NCI-H226 (cell line): ENCODE measurements at regions not wholly inside any gene's neighbourhood (a gene's known extent, or its start where the extent isn't known, plus 50 kb on each side); places are given as distances from the start of the nearest gene placed in this dataset.
"Not testable (repeated sequence)": the region's sequence is repeated elsewhere in the genome, so short reads cannot be mapped to it uniquely, and the experiment has no call there.

ENCODE experiments used
- DNase-seq: peaks from one replicate; pipeline ENCODE4 v3.0.0-alpha.2; 2015

DNA sequence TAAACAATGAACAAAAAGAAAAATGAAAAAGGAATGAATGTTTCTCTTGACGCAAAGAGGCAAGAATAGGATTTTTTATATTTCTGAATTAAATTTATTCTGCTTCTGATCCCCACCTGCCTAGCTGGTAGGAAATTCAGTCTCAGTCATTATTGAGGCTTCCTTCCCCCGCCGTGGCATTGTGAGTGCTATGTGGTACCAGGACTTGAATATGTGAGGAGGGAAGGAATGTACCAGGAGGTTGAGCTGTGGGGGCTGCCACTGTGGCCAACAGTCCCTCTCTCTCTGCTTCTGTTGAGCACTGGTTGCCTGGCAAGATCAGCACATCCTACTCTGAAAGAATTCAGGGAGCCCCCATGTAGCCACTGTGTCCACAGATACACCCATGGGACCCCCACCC, 368.1 kb upstream of the JARID2 start:
- DNase-seq, result peak; percentile 18

DNA sequence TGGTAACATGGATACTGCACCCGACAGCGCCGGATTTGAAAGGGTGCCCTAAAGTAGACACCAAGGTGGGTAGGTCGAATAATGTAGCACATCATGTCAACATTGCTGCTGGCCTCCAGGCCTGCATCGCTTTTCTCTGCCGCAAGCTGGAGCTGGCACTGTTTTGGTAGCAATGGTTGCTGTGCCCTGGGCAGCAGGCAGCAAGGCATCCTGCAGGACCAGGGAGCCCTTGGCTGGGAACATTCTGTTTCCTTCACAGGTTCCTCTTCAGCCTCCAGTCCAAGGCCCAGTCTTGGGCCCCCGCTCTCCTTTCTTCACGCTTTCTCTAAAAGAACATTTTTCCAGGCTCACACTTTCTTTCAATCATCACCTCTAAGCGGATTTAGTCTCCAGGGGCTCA, 365.8 kb upstream of the JARID2 start:
- no peak for DNase-seq

DNA sequence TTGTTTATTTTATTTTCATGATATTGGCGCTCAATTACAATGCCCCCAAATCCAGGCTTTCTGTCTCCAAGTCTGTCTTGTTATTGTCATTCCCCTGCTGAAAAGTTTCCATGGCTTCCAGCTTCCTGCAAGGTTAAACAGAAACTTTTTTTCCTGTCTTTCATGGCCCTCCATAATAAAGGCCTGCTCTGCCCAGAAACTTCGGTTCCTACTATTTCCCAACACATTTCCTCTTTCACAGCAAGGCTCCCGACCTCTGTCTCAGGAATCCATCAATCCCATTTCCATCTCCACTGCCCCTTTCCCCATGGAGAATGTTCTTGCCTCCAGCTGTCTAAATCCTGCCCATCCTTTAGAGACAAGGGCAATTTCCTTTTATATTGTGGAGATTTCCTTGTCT, 365.2 kb upstream of the JARID2 start:
- DNase-seq, result no peak

DNA sequence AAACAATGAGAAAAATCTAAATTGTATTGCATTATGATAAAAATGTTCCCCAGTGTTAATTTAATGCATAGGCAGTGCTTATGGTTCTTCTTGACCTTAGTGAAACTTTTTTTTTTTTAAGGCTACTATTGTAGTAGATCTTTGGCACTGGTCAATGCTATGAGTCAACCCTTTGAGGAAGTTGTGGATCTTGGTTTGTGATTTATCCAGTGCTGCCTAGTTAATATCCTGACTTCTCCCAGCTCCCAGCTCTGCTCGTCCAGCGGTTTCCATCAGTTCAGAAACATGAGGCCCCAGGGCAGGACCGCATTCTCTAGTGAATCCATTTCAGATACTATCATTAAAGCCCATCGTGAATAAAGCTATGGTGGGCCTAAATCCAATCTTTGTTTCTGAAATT, 364.5 kb upstream of the JARID2 start:
- DNase-seq, result peak; percentile 61

DNA sequence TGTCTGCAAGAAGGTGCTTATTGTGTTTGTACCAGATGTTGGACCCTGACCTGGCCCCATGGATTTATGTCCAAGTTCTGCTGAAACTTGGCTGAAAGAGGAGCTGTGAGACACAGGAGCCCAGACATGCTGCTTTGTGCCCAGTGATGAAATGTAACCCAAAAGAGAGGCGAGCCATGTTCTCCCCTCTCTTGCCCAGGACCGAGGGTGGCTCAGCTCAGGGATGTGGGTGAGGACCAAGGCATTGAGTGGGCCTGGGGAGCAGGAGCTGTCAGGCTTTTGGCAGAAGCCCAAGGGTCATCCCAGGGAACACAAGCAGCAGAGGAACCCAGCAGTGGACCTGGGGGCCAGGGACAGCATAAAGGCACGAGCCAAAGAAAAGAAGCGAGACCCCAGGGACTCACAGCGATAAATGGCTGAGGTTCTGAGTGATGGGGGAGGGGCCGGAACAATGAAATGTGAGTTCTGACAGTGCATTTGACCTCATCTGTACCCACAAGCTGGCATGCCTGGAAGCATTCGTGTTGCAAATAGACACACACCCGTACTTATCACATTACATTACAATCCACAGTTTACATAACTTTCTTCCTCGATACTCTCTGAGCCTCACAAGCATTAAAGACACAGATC, 363.4 kb upstream of the JARID2 start:
- DNase-seq, result peak; percentile 14

DNA sequence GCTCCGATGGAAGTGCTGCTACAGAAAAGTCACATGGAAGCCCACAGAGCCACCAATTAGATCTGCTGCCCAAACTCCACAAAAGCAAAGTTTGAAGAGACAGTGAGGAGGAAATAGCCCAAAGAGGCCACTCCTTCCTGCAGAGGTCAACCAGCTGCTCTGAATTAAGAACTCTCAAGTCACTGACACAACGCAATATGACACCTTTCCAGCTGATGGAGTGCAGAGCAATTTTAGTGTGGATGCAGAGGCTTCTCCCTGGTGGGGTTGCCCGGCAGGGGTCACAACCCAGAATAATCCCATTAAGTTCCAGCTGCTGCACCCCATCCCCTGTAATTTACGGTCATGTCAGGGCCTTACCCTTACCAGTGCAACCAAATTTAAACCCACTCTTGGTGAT, 361.9 kb upstream of the JARID2 start:
- DNase-seq, result no peak

DNA sequence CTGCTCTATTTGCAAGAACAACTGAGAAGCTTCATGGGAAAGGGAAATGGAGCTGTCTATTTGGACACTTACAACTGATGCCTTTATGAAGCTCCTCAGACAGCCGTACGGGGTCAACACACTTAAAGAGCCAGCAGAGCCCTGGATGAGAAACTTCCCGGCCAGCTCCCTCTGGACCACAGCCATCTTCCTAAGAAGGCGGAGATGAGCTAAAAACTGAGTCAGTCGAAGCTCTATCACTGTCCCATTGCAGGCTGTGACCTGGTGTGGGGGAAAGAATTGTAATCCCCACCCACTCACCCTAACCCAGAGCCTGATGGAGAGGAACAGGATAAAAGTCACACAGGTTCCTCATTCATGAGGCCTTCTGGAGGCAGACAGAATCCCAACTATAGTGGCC, 360.4 kb upstream of the JARID2 start:
- no peak for DNase-seq

DNA sequence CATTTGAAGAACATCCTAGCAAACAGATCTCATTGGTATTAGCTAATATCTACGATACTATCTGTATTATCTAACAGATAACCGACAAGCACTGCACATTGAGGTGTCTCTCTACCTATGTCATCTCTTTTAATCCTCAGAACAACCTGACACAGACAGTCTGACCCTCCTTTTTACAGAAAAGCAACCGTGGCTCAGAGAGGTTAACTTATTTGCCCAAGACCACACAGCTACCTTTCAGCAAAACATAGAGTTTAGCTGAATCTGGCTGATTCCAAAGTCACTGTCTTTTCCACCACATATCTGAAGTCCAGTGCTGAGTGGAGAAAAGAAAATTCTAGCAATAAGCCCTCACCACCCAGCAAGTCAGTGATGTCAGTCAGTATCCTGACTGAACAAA, 358.7 kb upstream of the JARID2 start:
- DNase-seq, result no peak

DNA sequence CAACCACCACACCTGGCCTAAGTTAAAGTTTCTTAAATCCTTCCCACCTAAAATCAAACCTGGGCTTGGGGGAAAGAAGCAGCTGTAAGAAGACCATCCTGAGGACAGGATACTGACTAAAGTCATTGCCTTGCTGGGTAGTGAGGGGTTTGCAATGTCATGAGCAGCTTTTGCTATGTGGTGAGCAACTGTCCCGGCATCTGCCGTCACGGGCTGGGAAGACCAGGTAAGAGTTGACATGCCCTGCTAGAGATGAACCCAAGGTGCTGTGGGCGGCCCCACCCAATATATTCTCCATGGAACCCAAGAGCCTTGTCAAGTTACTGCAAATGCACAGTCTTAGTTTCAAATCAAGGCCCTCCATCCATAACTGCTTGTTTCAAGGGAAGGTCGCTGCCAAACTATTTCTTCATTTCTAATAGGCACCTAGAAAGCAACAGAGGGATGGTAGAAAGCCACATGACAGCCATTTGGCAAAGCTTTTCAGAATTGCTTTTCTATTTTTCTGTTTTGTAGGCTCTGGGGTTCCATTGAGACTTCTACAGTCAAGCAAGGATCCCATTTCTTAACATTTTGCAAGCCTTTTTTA, 357.8 kb upstream of the JARID2 start:
- DNase-seq, result no peak

DNA sequence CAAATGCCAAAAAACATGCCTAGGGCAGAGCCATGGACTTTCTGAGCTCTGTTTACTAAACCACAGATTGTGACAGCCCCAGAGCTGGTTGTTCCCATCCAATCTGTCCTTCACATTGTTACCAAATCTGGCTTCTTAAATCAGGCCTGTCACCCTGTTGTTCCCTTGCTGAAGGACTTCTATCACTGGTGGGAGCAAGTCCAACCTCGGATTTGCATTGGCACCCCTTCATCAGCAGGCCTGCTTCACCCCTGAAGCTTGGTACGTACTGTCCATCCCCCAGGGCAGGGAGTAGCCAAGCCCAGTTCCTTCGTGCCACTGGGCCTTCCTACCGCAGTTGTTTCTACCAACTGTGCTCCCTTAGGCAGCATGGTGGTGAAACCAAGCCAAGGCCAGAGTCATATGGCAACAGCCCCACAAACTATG, 357.3 kb upstream of the JARID2 start:
- no peak for DNase-seq

DNA sequence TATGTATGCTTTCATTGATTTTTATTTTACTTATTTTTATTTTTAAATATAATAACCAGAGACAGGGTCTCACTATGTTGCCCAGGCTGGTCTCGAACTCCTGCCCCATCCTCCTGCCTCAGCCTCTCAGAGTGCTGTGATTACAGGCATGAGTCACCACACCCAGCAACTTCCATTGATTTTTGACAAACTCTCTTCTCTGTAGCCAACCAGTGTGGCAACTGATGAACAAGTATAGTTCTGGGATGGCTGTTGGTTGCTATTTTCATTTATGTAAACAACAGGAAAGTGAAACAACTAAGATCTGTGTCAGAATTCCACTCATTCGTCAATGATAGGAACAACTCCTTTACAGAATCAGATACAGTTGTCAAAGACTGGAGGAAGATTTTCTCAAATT, 356.7 kb upstream of the JARID2 start:
- no peak for DNase-seq

DNA sequence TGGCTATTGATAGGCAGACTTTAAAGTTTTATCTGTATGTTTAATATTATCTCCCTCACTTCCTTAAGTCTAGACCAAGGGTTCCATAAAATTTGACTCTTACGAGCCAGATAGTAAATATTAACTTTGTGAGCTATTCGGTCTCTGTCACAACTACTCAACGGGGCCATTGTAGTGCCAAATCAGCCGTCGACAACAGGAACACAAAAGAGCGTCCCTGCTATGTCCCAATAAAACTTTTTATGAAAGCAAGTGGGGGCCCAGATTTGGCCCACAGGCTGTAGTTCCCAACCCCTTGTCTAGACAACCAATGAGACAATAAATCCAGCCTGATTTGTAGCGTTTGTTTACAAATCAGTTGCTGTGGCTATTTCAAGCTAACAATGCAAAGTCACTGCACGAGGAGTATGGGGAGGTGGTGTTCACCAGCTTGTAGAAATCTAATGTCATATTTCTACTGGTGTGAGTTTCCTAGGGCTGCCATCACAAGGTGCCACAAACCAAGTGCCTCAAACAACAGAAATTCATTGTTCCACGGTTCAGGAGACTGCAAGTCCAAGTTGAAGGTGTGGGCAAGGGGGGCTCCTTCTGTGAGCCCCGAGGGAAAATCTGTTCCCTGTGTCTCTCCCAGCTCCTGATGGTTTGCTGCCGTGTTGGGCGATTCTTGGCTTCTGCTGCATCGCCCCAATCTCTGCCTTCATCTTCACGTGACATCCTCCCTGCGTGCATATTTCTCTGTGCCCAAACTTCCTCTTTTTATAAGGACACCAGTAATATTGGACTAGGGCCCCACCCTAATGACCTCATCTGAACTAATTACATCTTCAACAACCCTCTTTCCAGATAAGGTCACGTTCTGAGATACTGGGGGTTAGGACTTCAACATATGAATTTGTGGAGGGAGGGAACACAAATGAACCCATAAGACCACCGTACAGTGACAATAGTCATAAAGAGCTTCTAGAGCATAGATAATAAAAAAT, 356.0 kb upstream of the JARID2 start:
- DNase-seq, result no peak

DNA sequence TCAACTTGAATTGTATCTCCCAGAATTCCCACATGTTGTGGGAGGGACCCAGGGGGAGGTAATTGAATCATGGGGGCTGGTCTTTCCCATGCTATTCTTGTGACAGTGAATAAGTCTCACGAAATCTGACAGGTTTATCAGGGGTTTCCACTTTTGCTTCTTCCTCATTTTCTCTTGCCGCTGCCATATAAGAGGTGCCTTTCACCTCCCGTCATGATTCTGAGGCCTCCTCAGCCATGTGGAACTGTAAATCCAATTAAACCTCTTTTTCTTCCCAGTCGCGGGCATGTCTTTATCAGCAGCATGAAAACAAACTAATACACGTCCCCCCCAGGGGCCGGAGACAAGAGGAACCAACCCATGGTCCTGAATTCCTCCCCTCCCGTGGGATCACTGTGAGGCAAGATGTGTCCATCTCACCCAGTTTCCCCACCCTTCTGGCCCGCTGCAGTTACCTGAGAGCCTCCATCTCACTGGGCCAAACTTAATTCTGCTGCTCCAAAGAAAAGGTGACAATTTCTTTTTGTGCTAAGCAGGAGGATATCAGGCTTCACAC, 354.0 kb upstream of the JARID2 start:
- not testable (repeated sequence) for DNase-seq

DNA sequence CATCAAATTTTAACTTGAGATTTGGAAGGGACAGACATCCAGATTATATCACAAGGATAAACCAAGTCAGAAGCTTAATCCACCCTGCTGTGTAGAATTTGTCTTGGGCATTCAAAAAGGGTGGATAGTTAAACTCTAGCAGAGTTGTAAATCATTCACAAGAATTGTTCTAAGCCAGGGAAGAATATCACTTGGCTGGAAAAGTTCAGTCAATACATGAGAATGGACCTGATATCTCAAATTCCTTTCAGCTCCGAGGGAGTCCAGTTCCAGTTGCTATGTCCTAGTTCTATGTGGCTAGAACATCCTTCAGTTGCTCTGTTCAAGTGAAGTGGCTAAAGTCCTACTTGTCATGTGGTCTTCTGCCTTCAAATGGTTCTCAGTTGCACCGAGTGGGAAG, 351.8 kb upstream of the JARID2 start:
- DNase-seq, result no peak

DNA sequence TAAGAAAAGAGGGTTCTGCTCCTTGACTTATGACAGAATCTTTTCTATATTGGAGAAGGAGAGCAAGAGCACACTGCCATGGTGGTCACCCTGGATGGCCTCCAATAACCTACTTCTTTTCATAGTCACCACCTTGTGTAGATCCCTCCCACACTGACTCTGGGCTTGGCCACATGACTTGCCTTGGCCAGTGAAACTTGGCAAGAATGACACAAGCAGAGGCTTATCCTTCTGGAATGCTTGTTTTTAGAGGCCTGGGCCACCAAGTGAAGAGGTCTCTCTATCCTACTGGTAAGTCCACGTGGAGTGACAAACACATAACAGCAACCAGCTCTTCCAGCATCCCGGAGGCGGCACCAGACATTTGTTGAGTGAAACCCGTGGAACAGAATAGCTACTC, 349.4 kb upstream of the JARID2 start:
- DNase-seq, result no peak

DNA sequence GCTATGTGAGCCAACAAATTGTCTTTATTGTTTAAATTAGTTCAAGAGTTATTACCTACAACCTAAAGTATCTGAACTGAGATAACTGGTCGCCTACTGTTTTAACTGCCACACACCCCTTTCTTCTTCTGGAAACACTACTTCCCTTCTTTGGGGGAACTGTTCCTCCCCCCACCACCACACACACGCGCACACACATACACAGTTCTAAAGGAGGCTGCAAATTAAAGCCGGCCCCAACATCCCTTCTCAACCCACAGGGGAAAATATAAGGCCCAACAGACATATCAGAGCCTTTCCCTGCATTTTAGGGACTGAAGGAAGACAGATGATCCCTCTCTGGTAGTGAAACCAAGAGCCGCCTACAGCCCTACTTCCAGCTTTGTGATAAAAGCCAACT, 348.0 kb upstream of the JARID2 start:
- no peak for DNase-seq

DNA sequence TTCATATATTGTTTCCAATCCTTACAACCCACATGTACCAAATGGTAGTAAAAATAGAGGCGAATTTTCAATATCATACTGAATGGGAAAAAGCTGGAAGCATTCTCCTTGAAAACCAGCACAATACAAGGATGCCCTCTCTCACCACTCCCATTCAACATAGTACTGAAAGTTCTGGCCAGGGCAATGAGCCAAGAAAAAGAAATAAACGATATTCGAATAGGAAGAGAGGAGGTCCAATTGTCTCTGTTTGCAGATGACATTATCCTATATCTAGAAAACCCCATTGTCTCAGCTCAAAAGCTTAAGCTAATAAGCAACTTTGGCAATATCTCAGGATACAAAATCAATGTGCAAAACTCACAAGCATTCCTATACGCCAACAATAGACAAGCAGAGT, 346.4 kb upstream of the JARID2 start:
- not testable (repeated sequence) for DNase-seq

DNA sequence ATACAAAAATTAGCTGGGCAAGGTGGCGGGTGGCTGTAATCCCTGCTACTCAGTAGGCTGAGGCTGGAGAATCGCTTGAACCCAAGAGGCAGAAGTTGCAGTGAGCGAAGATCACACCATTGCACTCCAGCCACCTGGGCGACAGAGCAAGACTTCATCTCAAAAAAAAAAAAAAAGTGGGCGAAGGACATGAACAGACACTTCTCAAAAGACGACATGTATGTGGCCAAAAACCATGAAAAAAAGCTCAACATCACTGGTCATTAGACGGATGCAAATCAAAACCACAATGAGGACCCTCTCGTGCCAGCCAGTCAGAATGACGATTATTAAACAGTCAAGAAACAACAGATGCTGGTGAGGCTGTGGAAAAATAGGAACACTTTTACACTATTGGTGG, 344.9 kb upstream of the JARID2 start:
- DNase-seq, result no peak

DNA sequence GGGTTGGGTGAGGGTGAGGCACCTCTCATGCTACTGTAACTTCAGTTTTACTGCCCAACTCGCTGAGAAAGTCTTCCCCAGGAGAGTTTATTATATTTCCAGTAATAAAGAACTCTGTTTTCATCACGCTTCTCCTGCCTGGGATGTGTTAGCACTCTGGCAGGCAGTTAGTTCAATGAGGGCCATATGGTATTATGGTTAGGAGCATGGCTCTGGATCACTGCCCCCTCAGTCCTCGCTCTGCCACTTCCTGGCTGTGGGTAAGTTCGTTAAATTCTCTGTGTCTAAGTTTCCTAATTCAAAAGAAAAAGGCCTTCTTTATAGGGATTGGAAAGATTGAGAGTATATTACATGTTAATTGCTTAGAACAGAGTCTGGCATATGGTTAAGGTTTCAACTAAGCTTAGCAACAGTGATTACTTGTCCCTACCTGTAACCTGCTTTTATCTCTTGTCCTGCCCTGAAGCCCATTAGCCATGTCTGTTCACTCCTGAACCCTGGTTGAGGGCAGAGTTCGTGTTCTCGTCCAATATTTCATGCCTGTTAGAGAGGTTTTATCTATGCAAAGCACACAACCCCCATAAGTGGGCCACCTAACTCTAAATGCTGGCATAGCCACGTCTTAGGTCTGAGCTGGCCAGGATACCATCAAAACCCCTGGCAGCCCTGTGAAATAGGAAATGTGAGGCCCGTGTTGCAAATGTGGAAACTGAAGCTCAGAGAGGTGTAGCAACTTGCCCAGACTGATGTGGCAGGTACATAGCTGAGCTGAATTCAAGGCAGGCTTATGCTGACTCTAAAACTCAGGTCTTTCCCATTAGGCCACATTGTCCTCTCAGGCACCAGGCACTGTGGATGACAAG, 342.5 kb upstream of the JARID2 start:
- no peak for DNase-seq

DNA sequence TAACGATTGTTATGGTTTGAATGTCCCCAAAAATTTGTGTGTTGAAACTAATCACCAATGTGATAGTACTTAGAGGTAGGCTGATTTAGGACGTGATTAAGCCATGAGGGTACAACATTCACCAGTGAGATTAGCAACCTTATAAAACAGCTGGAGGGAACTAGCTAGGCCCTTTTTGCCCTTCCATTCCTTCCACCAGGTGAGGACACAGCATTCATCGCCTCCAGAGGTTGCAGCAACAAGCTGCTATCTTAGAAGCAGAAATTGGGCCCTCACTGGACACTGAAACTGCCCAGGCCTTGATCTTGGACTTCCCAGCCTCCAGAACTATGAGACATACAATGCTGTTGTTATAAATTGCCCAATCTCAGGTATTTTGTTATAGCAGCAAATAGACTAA, 340.7 kb upstream of the JARID2 start:
- no peak for DNase-seq

DNA sequence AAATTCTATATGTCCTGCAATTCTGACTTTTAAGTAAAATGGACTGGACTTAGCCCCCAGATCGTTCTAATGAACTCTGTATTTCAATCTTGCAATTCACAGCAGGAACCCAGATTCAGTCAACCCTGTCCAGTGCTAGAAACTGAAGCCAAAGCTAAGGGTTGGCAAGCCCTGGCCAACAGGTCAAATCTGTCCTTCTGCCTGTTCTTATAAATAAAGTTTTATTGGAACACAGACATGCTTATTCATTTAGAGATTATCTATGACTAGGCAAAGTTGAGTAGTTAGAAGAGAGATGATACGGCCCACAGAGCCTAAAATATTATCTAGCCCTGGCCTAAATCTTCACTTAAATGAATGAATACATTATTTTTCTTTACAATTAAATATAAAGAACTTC, 339.2 kb upstream of the JARID2 start:
- no peak for DNase-seq

DNA sequence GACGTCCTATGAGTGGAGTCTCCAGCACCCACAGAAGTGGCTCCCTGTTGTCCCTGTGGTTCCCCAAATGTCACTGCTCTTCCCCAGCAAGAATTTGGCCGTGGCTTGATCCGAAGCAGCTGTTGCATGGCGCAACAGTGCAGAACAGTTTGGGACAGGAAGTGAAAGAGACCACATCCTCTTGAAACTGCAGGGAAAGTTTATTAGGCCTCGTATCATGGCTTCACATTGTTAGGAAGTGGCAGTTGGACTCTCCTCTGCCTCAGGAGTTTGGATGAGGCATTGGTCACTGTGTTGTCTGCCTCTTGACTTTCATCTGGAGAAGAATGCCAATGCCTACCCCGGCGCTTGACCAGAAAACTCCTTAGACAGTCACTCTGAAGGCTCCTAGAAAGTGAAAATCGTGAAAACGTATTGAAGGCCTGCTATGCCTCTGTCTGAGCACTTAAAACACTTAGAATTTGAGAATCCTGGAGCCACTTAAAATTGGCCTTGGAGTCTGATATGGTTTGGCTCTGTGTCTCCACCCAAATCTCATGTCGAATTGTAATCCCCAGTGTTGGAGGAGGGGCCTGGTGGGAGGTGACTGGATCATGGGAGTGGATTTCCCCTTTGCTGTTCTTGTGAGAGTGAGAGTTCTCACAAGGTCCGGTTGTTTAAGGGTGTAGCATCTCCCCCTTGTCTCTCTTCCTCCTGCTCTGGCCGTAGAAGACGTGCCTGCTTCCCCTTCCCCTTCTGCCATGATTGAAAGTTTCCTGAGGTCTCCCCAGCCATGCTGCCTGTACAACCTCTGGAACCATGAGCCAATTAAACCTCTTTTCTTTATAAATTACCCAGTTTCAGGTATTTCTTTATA, 334.9 kb upstream of the JARID2 start:
- DNase-seq, result no peak
